ENCODE measurements at regions not wholly inside any gene's neighbourhood (a gene's known extent, or its start where the extent isn't known, plus 50 kb on each side); places are given as distances from the start of the nearest gene placed in this dataset.
"Not testable (repeated sequence)": the region's sequence is repeated elsewhere in the genome, so short reads cannot be mapped to it uniquely, and the experiment has no call there.

DNA sequence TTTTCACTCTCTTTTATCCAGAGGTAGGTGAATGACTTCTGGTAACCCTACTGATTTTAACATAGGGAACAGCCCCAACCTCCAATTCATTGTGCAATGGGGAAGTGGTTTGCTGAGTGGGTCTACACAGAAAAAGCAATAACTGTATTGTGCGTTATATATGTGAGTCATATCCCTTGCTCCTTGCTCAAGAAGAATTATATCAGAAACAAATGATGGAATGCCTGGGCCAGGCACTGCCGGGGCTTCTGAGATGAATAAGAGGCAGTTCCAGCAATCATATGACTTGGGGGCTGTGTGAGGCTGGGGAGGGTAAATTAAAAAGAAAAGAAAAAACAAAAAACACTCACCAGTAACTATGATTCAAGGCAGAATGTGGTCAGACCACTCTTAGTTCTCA, 79.2 kb upstream of the ABCA1 start (continued):
- TF ChIP-seq, protein P1, sequence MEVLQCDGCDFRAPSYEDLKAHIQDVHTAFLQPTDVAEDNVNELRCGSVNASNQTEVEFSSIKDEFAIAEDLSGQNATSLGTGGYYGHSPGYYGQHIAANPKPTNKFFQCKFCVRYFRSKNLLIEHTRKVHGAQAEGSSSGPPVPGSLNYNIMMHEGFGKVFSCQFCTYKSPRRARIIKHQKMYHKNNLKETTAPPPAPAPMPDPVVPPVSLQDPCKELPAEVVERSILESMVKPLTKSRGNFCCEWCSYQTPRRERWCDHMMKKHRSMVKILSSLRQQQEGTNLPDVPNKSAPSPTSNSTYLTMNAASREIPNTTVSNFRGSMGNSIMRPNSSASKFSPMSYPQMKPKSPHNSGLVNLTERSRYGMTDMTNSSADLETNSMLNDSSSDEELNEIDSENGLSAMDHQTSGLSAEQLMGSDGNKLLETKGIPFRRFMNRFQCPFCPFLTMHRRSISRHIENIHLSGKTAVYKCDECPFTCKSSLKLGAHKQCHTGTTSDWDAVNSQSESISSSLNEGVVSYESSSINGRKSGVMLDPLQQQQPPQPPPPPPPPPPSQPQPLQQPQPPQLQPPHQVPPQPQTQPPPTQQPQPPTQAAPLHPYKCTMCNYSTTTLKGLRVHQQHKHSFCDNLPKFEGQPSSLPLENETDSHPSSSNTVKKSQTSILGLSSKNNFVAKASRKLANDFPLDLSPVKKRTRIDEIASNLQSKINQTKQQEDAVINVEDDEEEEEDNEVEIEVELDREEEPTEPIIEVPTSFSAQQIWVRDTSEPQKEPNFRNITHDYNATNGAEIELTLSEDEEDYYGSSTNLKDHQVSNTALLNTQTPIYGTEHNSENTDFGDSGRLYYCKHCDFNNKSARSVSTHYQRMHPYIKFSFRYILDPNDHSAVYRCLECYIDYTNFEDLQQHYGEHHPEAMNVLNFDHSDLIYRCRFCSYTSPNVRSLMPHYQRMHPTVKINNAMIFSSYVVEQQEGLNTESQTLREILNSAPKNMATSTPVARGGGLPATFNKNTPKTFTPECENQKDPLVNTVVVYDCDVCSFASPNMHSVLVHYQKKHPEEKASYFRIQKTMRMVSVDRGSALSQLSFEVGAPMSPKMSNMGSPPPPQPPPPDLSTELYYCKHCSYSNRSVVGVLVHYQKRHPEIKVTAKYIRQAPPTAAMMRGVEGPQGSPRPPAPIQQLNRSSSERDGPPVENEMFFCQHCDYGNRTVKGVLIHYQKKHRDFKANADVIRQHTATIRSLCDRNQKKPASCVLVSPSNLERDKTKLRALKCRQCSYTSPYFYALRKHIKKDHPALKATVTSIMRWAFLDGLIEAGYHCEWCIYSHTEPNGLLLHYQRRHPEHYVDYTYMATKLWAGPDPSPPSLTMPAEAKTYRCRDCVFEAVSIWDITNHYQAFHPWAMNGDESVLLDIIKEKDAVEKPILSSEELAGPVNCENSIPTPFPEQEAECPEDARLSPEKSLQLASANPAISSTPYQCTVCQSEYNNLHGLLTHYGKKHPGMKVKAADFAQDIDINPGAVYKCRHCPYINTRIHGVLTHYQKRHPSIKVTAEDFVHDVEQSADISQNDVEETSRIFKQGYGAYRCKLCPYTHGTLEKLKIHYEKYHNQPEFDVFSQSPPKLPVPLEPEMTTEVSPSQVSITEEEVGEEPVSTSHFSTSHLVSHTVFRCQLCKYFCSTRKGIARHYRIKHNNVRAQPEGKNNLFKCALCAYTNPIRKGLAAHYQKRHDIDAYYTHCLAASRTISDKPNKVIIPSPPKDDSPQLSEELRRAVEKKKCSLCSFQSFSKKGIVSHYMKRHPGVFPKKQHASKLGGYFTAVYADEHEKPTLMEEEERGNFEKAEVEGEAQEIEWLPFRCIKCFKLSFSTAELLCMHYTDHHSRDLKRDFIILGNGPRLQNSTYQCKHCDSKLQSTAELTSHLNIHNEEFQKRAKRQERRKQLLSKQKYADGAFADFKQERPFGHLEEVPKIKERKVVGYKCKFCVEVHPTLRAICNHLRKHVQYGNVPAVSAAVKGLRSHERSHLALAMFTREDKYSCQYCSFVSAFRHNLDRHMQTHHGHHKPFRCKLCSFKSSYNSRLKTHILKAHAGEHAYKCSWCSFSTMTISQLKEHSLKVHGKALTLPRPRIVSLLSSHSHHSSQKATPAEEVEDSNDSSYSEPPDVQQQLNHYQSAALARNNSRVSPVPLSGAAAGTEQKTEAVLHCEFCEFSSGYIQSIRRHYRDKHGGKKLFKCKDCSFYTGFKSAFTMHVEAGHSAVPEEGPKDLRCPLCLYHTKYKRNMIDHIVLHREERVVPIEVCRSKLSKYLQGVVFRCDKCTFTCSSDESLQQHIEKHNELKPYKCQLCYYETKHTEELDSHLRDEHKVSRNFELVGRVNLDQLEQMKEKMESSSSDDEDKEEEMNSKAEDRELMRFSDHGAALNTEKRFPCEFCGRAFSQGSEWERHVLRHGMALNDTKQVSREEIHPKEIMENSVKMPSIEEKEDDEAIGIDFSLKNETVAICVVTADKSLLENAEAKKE (CRISPR knock-in tag; IDR thresholded peaks at IDR 0.05), result no peak

DNA sequence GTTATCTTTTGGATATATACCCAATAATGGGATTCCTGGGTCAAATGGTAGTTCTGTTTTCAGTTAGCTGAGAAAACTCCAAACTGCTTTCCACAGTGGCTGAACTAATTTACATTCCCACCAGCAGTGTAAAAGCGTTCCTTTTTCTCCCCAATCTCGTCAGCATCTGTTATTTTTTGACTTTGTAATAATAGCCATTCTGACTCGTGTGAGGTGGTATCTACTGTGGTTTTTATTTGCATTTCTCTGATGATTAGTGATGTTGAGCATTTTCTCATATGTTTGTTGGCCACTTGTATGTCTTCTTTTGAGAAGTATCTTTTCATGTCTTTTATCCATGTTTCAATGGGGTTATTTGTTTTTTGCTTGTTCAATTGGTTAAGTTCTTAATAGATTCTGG, 82.1 kb upstream of the ABCA1 start:
- not testable (repeated sequence) for H3K4me1 Mint-ChIP-seq; DNase-seq (ENCODE audit: low spot score); H3K27me3 Mint-ChIP-seq (ENCODE audit: insufficient read depth, low read depth, poor library complexity); H2AFZ ChIP-seq; H3K36me3 Mint-ChIP-seq (ENCODE audit: low read depth); H3K4me3 ChIP-seq; H3F3A ChIP-seq (replicated peaks; ENCODE audit: low read depth); H3K9me3 Mint-ChIP-seq; H3K27ac ChIP-seq (ENCODE audit: low read depth); H3K27ac Mint-ChIP-seq; H3K4me2 ChIP-seq; H3K27me3 ChIP-seq (ENCODE audit: insufficient read depth); H3K4me1 ChIP-seq (ENCODE audit: insufficient read depth); H3K9me2 ChIP-seq (ENCODE audit: insufficient read depth); H3K79me2 ChIP-seq (replicated peaks; ENCODE audit: insufficient read depth); ATAC-seq; H3K4me3 Mint-ChIP-seq; H4K20me1 ChIP-seq (replicated peaks; ENCODE audit: insufficient read depth); H3K36me3 ChIP-seq (ENCODE audit: insufficient read depth)

DNA sequence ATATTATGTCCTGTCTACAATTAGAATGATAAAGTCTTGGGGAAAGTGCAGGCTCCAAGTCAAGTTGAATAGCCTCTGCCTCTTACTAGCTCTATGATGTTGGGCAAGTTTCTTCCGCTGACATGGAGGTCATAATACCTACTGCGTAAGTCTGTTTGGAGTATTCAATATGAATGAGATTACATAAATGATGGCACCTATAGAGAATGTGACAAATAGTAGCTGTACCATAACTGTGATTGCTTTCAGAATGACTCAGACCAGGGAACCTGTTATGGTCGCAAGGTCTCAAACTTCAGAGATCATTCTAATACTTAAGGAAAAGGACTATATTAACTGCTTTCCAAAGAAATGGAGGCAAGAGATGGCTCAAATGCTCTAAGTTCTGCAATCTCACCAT, 94.0 kb upstream of the ABCA1 start:
- no peak overlapping the region for H3K4me3 ChIP-seq
- no peak for TF ChIP-seq ZNF114 (CRISPR knock-in tag; IDR thresholded peaks at IDR 0.05)
- no peak for TF ChIP-seq EZH2 (IDR thresholded peaks at IDR 0.05; ENCODE audit: low read depth, unreplicated experiment)
- TF ChIP-seq EZH2phosphoT487 (IDR thresholded peaks at IDR 0.05; ENCODE audit: unreplicated experiment), result no peak
- Mint-ChIP-seq H3K27ac (no peak overlapping the region), H3K27me3 (ENCODE audit: insufficient read depth, low read depth, poor library complexity) (peaks cover 4% of the 10 kb centered on the region), H3K4me3 (no peak overlapping the region), H3K36me3 (ENCODE audit: low read depth) (no peaks in the 10 kb centered on the region), H3K9me3 (no peaks in the 10 kb centered on the region), H3K4me1 (peaks cover 5% of the 10 kb centered on the region; the same call in 2 of the 3 replicates)
- H4K20me1 ChIP-seq (replicated peaks; ENCODE audit: insufficient read depth), result no peaks in the 10 kb centered on the region
- no peaks in the 10 kb centered on the region for H3K79me2 ChIP-seq (replicated peaks; ENCODE audit: insufficient read depth)
- DNase-seq (ENCODE audit: low spot score) (no peak), ATAC-seq (no peak)
- no peaks in the 10 kb centered on the region for H3K9me2 ChIP-seq (ENCODE audit: insufficient read depth)
- H3K4me2 ChIP-seq, result no peak overlapping the region
- H2AFZ ChIP-seq, result no peak overlapping the region
- H3K27ac ChIP-seq (ENCODE audit: low read depth), result no peak overlapping the region
- H3K4me1 ChIP-seq (ENCODE audit: insufficient read depth), result no peaks in the 10 kb centered on the region
- no peaks in the 10 kb centered on the region for H3K27me3 ChIP-seq (ENCODE audit: insufficient read depth)
- H3F3A ChIP-seq (replicated peaks; ENCODE audit: low read depth), result no peaks in the 10 kb centered on the region
- no peaks in the 10 kb centered on the region for H3K36me3 ChIP-seq (ENCODE audit: insufficient read depth)

DNA sequence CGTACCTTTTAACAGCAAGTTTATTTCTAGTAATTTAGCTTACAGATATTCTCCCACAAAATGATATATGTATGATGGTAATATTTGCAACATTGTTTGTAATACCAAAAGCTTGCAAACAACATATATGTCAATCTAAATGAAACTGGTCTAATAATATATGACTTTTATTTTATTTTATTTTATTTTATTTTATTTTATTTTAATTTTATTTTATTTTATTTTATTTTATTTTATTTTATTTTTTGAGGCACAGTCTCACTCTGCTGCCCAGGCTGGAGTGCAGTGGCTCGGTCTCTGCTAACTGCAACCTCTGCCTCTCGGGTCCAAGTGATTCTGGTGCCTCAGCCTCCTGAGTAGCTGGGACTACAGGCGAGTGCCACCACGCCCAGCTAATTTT, 94.6 kb upstream of the ABCA1 start:
- not testable (repeated sequence) for H4K20me1 ChIP-seq (replicated peaks; ENCODE audit: insufficient read depth); H3K36me3 Mint-ChIP-seq (ENCODE audit: low read depth); H2AFZ ChIP-seq; H3K27me3 ChIP-seq (ENCODE audit: insufficient read depth); H3F3A ChIP-seq (replicated peaks; ENCODE audit: low read depth); H3K27ac Mint-ChIP-seq; H3K4me3 Mint-ChIP-seq; H3K27me3 Mint-ChIP-seq (ENCODE audit: insufficient read depth, low read depth, poor library complexity); H3K4me1 ChIP-seq (ENCODE audit: insufficient read depth); H3K4me2 ChIP-seq; H3K4me1 Mint-ChIP-seq; DNase-seq (ENCODE audit: low spot score); H3K27ac ChIP-seq (ENCODE audit: low read depth); ATAC-seq; H3K9me3 Mint-ChIP-seq; H3K79me2 ChIP-seq (replicated peaks; ENCODE audit: insufficient read depth); H3K36me3 ChIP-seq (ENCODE audit: insufficient read depth); H3K9me2 ChIP-seq (ENCODE audit: insufficient read depth); H3K4me3 ChIP-seq
